ENCODE measurements at regions not wholly inside any gene's neighbourhood (a gene's known extent, or its start where the extent isn't known, plus 50 kb on each side); places are given as distances from the start of the nearest gene placed in this dataset.

DNA sequence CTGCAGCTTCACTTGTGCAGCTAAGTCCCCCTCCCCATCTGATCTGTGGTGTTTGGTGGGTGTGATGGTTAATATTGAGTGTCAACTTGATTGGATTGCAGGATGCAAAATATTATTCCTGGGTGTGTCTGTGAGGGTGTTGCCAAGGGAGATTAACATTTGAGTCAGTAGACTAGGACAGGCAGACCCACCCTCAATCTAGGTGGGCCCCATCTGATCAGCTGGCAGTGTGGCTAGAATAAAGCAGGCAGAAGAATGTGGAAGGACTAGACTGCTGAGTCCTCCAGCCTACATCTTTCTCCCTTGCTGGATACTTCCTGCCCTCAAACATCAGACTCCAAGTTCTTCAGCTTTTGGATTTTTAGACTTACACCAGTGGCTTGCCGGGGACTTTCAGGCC lies 103.5 kb upstream of the BOD1L1 start:
- TF ChIP-seq, protein P1, sequence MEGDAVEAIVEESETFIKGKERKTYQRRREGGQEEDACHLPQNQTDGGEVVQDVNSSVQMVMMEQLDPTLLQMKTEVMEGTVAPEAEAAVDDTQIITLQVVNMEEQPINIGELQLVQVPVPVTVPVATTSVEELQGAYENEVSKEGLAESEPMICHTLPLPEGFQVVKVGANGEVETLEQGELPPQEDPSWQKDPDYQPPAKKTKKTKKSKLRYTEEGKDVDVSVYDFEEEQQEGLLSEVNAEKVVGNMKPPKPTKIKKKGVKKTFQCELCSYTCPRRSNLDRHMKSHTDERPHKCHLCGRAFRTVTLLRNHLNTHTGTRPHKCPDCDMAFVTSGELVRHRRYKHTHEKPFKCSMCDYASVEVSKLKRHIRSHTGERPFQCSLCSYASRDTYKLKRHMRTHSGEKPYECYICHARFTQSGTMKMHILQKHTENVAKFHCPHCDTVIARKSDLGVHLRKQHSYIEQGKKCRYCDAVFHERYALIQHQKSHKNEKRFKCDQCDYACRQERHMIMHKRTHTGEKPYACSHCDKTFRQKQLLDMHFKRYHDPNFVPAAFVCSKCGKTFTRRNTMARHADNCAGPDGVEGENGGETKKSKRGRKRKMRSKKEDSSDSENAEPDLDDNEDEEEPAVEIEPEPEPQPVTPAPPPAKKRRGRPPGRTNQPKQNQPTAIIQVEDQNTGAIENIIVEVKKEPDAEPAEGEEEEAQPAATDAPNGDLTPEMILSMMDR (IDR thresholded peaks at IDR 0.05; ENCODE audit: control extremely low read depth in 1 of 3, insufficient read depth in 1 of 3, low read depth in 1 of 3, low read length in 3 of 3) = no peak
- no peak for TF ChIP-seq POLR2AphosphoS5 (IDR thresholded peaks at IDR 0.05; ENCODE audit: low read depth, low read length)

All from H1 (cell line).